GDM1 (cell line): ENCODE measurements at regions not wholly inside any gene's neighbourhood (a gene's known extent, or its start where the extent isn't known, plus 50 kb on each side); places are given as distances from the start of the nearest gene placed in this dataset.

Experiments used
- DNase-seq: peaks from one replicate; lab custom pipeline; 2025; lab: John Stamatoyannopoulos, UW

DNA sequence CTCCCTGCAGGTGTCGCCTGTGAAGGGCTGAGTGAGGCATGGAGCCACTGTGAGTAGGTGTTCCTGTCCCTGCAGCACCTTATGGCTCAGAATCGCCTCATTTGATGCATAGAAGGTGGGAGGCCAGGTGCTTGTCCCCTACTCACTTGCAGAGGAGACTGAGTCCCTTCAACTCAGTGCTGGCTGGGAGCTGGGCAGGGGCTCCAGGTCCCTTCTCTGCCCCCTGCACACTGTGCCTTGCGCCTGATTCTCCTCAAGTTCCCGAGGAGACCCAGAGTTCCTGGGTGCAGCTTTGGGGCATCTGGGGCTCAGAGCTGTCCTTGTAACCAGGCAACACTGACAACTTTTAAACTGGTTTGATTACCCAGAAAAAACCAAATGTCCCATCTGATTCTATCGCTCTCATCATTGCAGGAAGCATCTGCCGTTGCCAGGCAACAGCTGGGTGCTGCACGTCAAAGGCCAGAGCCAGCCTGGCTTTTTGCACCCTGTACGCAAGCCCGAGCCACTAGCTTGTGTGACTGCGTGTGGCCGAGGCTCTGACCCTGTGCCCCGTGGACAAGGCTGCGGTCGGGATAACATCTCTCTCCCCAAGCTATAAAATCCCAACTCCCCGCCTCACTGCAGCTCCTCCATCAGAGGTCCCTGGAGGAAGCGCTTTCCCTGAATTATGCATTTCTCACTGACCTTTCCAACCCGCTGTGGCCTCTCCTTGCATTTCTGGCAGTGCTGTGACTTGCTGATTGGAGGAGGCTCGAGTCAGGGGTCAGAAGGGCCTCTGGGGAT, 130.8 kb upstream of the HDAC4 start:
- no peak for DNase-seq

GRCh38 chr2:239530749-239531316, 130.0 kb upstream of the HDAC4 start:
- DNase-seq, result no peak

DNA sequence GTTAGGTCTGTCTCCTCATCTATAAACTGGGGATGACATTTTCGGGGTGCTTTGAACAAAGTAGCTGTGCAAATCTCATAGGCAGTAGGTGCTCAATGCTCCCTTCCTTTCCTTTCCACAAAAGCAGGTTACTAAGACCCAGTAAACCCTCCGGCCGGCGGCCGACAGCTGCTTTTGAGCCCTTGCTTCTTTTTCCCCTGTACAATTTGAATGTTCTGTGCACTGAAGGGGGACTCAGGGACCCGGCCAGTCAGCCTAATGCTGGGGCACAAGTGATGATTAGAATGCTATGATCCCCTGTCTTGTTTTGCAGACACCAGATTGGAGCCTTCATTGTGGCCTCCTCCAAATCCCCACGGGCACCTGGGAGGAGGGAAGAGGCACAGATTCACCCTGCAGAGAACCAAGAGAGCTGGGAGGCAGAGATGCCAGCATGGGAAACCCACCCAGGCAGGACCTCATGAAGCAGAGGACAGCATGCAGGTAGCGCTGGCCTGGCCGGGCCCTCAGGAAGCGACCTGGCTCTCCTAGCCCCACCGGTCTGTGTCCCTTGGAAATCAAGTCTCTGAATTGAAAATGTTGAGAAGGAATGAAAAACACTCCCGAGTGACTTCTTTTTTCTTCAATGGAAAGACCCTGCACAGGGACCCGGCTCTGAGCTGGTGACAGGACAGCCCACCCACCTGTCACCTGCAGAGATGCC, 128.6 kb upstream of the HDAC4 start:
- no peak for DNase-seq

DNA sequence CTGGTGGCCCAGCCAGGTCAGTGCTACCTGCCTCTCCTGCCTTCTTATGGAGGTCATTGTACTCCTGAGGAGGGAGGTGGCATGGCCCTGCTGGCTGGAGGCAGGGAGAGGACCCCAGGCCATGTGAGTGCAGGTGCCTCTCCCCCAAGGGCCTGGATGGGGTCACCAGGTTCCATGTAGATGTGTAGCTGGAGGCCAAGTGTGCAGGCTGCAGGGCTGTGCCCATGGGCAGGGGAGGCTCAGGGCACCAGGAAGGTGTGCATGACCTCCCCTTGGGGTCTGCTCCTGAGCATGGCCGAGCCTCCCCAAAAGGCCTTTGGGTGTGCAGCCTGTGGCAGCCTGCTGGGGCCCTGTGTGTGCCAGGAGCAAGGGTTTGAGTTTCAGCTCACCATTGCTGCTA, 128.1 kb upstream of the HDAC4 start:
- no peak for DNase-seq

DNA sequence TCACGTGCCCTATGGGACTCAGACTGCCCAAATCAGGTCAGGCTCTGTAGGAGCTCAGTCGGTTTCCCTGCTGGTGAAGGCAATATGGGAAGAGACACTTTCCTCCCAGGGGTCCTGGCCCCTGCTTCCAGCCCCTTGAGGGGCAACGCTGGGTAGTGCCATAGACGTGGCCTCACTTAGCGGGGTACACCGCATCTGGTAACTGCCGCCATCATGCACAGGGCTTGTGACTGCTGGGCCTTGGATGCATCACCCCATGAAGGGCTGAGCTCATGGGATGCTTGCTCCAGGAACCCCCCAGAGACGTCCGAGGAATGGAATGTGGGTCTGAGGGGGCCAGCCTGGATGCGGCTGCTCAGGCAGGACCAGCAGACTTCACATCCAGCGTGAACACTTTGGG, 127.3 kb upstream of the HDAC4 start:
- no peak for DNase-seq

- DNase-seq, result no peak
These were observed 126.0 kb upstream of the HDAC4 start for GRCh38 chr2:239526666-239527415.

- DNase-seq, result no peak
These were observed 125.2 kb upstream of the HDAC4 start for GRCh38 chr2:239526038-239526437.

DNA sequence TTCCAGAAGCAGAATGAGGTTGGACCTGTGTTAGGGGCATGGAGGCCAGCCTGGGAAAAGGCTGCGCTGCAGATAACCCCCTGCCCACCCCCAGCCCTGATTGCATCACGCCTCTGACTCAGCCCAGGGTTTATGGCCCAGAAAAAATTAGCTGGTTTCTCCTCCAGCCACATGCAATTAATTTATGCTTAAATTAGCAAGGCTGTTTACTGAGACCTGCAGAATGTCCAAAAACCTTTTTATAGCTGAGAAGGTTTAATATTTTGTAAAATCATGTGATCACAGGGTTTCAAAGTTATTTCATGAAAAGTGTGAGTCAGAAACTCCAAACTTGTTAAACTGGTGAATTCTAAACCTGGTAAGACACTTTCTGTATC, 123.1 kb upstream of the HDAC4 start:
- no peak for DNase-seq

DNA sequence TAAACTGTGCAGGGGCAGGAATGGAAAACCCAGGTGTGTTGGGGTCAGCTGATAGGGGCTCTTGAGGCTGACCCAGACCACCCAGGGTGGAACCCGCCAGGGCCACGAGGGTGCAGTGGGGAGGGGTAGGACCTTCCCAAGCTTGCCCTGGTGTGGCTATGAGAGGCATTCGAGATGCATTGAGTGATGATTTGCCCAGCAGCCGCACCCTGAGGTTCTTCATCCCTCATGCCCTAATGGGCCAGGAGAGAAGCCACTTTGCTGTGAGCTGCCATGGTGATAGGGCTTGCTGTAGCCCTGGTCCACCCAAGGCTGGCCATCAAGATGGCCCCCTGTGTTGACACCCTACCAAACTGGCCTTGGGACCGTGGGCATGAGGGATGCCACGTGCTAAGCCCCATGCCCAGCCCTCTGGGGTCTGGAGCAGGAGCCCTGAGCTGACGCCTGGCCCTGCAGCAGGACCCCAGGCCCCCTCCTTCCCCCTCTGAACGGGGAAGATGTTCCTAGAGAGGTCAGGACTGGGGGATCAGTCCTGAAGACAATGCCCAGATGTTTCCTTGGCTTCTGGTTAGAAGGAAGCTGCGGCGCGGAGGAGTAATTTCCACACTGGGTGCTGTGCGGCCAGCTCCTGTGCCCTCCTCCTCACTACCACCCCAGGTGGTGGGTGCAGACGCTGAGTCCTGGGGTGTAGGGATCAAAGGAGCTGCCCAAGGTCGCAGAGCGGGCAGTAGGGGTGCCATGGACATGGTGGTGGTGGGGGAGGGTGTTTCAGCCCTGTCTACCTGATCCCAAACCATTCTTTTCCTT, 122.5 kb upstream of the HDAC4 start:
- DNase-seq, result no peak

- no peak for DNase-seq
These were observed 121.9 kb upstream of the HDAC4 start for GRCh38 chr2:239522740-239523119.

- DNase-seq, result no peak
These were observed 121.4 kb upstream of the HDAC4 start for GRCh38 chr2:239522002-239522739.

DNA sequence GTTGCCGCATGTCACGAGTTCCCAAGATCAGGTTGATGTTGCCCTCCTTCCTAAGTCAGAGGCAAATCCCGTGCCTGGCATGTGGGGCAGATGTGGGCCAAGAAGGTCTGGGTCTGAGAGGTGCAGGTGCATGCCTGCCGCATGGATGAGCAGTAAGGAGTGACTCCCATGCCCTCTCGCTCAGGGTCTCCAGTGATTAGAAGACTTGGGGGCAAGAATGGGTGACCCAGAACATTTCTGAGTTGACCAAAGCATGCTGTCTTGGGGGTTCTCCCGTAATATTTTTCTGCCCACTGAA, 120.6 kb upstream of the HDAC4 start:
- no peak for DNase-seq

DNA sequence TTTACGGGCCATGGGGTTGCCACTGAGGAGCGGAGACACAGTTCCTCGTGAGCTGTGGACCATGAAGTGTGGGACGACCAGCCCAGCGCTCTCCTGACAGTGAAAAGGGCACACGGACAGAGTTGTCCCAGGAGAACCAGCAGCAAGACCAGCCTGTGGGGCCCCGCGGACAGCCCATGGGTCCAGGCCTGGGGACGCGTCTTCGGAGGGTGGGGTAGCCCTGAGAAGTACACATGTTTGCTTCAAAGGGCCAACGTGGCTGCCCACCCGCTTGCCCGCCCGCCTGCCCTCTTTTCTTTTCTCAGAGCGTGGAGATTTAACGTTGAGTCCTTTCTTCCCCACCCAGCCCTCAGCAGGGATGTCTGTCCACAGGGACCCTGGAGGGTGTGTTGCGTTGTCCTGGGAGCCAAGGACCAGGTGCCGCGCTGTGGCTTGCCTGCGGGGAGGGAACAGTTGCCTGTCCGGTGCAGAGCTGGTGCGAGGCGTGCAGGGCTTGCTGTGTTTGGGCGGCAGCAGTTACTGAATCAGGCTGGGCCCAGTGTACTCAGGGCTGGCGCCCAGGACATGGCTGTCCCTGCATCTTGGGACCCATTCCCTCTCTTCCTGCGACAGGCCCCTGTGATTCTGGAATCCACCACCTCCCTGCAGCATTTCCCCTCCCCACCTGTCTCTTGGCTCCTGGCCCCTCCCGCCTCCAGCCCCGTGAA, 120.1 kb upstream of the HDAC4 start:
- no peak for DNase-seq

GRCh38 chr2:239519921-239520585, 119.2 kb upstream of the HDAC4 start:
- DNase-seq, result no peak

- no peak for DNase-seq
These were observed 118.5 kb upstream of the HDAC4 start for GRCh38 chr2:239519089-239519920.

GRCh38 chr2:239518286-239519088, 117.7 kb upstream of the HDAC4 start:
- no peak for DNase-seq

GRCh38 chr2:239517686-239518085, 116.9 kb upstream of the HDAC4 start:
- DNase-seq, result no peak

DNA sequence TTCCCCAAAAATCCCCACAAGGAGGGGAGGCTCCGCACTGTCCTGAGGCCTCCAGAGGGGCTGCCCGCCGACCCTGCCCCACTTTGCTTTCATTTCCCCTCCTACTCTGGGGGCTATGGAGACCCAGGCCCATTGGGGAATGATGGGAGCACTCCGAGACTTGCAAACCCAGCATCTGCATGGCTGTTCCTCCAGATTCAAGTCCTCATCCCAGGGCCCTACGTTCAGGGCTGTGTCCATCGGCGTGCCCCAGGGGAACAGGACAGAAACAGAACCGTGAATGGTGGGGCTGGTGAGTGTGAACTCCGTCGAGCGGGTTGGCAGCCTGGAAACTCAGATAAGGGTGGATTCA, 116.1 kb upstream of the HDAC4 start:
- DNase-seq, result no peak
